HepG2 (cell line): ENCODE measurements at regions not wholly inside any gene's neighbourhood (a gene's known extent, or its start where the extent isn't known, plus 50 kb on each side); places are given as distances from the start of the nearest gene placed in this dataset.

ENCODE experiments used
- AFF4 ChIP-seq: sonication (generic); formaldehyde crosslinking; IDR thresholded peaks from 2 replicates; pipeline ENCODE4 v1.4.0; 2020; ENCODE audit warnings: missing genetic modification reagents
- DR1 ChIP-seq: sonication (generic); formaldehyde crosslinking; IDR thresholded peaks from 2 replicates; pipeline ENCODE4 v1.8.0; 2021; ENCODE audit warnings: mild to moderate bottlenecking, missing genetic modification reagents, inconsistent platforms
- ERF ChIP-seq: IDR thresholded peaks from 2 replicates; pipeline ENCODE4 v1.6.1; 2018; ENCODE audit warnings: missing biosample characterization, missing genetic modification reagents
- MXI1 ChIP-seq: IDR thresholded peaks from 3 replicates; pipeline ENCODE4 v1.6.1; 2012; ENCODE audit warnings: low read depth, low read length, inconsistent platforms, borderline replicate concordance
- PTBP1 ChIP-seq: fragments of 200-400 bp; formaldehyde crosslinking; IDR thresholded peaks from 2 replicates; pipeline ENCODE4 v1.6.1; 2018; ENCODE audit warnings: low read length, low read depth; ENCODE audit not compliant: poor library complexity, severe bottlenecking
- RARG ChIP-seq: sonication (generic); formaldehyde crosslinking; IDR thresholded peaks from 2 replicates; pipeline ENCODE4 v1.4.0; 2020; ENCODE audit warnings: low read depth, mild to moderate bottlenecking, missing genetic modification reagents
- SRY ChIP-seq: sonication (generic); formaldehyde crosslinking; IDR thresholded peaks from 2 replicates; pipeline ENCODE4 v1.8.0; 2022; ENCODE audit warnings: mild to moderate bottlenecking, missing genetic modification reagents
- STAT5B ChIP-seq: sonication (generic); formaldehyde crosslinking; IDR thresholded peaks from 2 replicates; pipeline ENCODE4 v1.4.0; 2020; ENCODE audit warnings: missing genetic modification reagents
- TBP ChIP-seq: sonication (generic); formaldehyde crosslinking; IDR thresholded peaks from 2 replicates; pipeline ENCODE4 v1.5.0; 2020; ENCODE audit warnings: missing genetic modification reagents
- TEF ChIP-seq: sonication (generic); formaldehyde crosslinking; IDR thresholded peaks from 2 replicates; pipeline ENCODE4 v1.5.0; 2020; ENCODE audit warnings: missing genetic modification reagents
- ZBTB42 ChIP-seq: sonication (generic); formaldehyde crosslinking; IDR thresholded peaks from 2 replicates; pipeline ENCODE4 v1.5.0; 2020; ENCODE audit warnings: mild to moderate bottlenecking, missing genetic modification reagents
- ZNF136 ChIP-seq: sonication (generic); formaldehyde crosslinking; IDR thresholded peaks from 2 replicates; pipeline ENCODE4 v1.8.1; 2022; ENCODE audit warnings: low read depth, mild to moderate bottlenecking, moderate library complexity, missing genetic modification reagents
- ZNF33A ChIP-seq: sonication (generic); formaldehyde crosslinking; IDR thresholded peaks from 2 replicates; pipeline ENCODE4 v1.5.1; 2020; ENCODE audit warnings: missing genetic modification reagents, mild to moderate bottlenecking, moderate library complexity, borderline replicate concordance
- ZNF761 ChIP-seq: sonication (generic); formaldehyde crosslinking; conservative IDR thresholded peaks from 2 replicates; pipeline ENCODE4 v1.4.0; 2020; ENCODE audit warnings: mild to moderate bottlenecking, missing genetic modification reagents
- TF ChIP-seq, protein P1 (sequence below): sonication (generic); formaldehyde crosslinking; IDR thresholded peaks from 2 replicates; pipeline ENCODE4 v1.9.0; 2022; ENCODE audit warnings: missing genetic modification reagents, mild to moderate bottlenecking, borderline replicate concordance

GRCh38 chr6:91926361-91926760 lies 1339.5 kb upstream of the MAP3K7 start (continued):
- TF ChIP-seq AFF4 (CRISPR knock-in tag) (no peak), ZNF136 (no peak), TBP (CRISPR knock-in tag) (no peak), RARG (CRISPR knock-in tag) (no peak), ZNF33A (no peak), DR1 (CRISPR knock-in tag) (no peak), SRY (CRISPR knock-in tag) (no peak), STAT5B (CRISPR knock-in tag) (no peak), ERF (no peak), PTBP1 (no peak), ZNF761 (CRISPR knock-in tag) (no peak), ZBTB42 (CRISPR knock-in tag) (no peak), MXI1 (no peak), TEF (CRISPR knock-in tag) (no peak)
- TF ChIP-seq, protein P1, sequence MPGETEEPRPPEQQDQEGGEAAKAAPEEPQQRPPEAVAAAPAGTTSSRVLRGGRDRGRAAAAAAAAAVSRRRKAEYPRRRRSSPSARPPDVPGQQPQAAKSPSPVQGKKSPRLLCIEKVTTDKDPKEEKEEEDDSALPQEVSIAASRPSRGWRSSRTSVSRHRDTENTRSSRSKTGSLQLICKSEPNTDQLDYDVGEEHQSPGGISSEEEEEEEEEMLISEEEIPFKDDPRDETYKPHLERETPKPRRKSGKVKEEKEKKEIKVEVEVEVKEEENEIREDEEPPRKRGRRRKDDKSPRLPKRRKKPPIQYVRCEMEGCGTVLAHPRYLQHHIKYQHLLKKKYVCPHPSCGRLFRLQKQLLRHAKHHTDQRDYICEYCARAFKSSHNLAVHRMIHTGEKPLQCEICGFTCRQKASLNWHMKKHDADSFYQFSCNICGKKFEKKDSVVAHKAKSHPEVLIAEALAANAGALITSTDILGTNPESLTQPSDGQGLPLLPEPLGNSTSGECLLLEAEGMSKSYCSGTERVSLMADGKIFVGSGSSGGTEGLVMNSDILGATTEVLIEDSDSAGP (CRISPR knock-in tag) = no peak
